ENCODE measurements at regions not wholly inside any gene's neighbourhood (a gene's known extent, or its start where the extent isn't known, plus 50 kb on each side); places are given as distances from the start of the nearest gene placed in this dataset.
A peak's percentile ranks its signal among the peaks of the same experiment; 100 is the strongest.

DNA sequence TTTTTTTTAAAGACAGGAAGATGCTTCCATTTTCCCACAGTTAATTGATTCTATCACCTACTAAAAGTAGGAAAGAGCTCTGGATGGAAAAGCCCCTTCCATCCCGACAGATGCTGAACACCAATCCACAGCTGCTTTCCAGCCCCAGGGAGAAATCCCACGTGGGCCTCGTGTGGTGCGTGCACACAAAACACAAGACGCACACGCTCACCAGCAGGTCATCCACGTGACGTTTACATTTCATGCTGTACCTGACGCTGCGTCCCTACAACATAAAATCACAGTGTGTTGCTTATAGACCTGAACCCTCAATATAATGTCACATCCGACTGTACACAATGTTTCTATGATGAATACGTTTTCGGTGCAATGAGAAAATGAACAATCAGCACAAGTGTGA is 50.2 kb upstream of the DACT2 start:
- Histone ChIP-seq H3K4me2 (ENCODE audit: extremely low read depth, insufficient read depth, low read length) (no peak overlapping the region), H2AFZ (ENCODE audit: low read length) (no peak overlapping the region), H3K9ac (ENCODE audit: insufficient read depth, low read length) (no peak overlapping the region), H3K27ac (ENCODE audit: insufficient read depth, low read length) (no peak overlapping the region), H3K9me3 (ENCODE audit: control insufficient read depth, insufficient read depth, low read depth, low read length) (no peaks in the 10 kb centered on the region), H3K36me3 (ENCODE audit: control insufficient read depth, insufficient read depth, low read length) (no peaks in the 10 kb centered on the region), H4K20me1 (ENCODE audit: control insufficient read depth, extremely low read depth, insufficient read depth, low read length) (no peaks in the 10 kb centered on the region), H3K4me3 (replicated peaks in 1 of 4; ENCODE audit: control extremely low read depth in 1 of 4, insufficient read depth in 1 of 4, low read depth in 3 of 4, low read length in 4 of 4) (no peak overlapping the region), H3K27me3 (ENCODE audit: control insufficient read depth, insufficient read depth, low read length) (no peaks in the 10 kb centered on the region), H3K79me2 (ENCODE audit: control insufficient read depth, insufficient read depth, low read length) (no peaks in the 10 kb centered on the region), H3K4me1 (ENCODE audit: control insufficient read depth, extremely low read depth, insufficient read depth, low read length) (no peaks in the 10 kb centered on the region)
- no peak for TF ChIP-seq EZH2 (IDR thresholded peaks at IDR 0.05; ENCODE audit: low read length, missing control alignments)
- DNase-seq (ENCODE audit: low read depth in 2 of 2), result no peak

DNA sequence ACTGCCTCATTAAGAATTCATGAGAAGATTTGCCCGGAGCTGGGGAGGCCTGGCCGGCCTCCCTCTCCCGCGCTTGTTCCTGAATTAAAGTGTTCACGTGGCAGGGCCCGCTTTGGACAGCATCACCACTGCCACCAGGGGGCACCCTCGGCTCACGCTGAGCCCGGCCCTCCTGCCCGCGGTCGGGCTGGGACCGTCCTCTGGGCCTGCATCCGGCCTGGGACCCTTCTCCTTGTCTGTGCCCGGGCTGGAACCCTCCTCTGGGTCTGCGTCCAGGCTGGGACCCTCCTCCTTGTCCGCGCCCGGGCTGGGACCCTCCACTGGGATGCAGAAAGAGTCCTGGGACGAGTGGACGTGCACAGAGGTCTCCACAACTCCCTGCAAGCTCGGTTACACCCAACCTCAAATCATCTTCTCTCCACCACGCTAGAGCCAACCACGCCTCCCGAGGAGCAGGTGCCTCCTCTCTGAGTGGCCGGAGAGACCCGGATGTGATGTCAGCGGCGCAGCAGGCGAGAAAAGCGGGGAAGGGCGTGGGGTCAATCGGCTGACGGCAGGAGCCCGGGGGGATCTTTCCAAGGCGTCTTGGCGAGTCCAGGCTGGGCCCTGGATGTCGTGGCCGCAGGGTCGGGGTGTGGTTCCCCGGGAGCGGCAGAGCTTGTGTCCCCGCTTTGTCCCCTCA is 50.9 kb upstream of the DACT2 start:
- Histone ChIP-seq H3K4me3 (replicated peaks in 1 of 4; ENCODE audit: control extremely low read depth in 1 of 4, insufficient read depth in 1 of 4, low read depth in 3 of 4, low read length in 4 of 4) (no peak overlapping the region), H3K27ac (ENCODE audit: insufficient read depth, low read length) (no peak overlapping the region), H3K27me3 (ENCODE audit: control insufficient read depth, insufficient read depth, low read length) (no peaks in the 10 kb centered on the region), H3K9me3 (ENCODE audit: control insufficient read depth, insufficient read depth, low read depth, low read length) (no peaks in the 10 kb centered on the region), H3K36me3 (ENCODE audit: control insufficient read depth, insufficient read depth, low read length) (no peaks in the 10 kb centered on the region), H4K20me1 (ENCODE audit: control insufficient read depth, extremely low read depth, insufficient read depth, low read length) (no peaks in the 10 kb centered on the region), H3K4me1 (ENCODE audit: control insufficient read depth, extremely low read depth, insufficient read depth, low read length) (no peaks in the 10 kb centered on the region), H2AFZ (ENCODE audit: low read length) (no peak overlapping the region), H3K4me2 (ENCODE audit: extremely low read depth, insufficient read depth, low read length) (no peak overlapping the region), H3K9ac (ENCODE audit: insufficient read depth, low read length) (no peak overlapping the region), H3K79me2 (ENCODE audit: control insufficient read depth, insufficient read depth, low read length) (no peaks in the 10 kb centered on the region)
- no peak for TF ChIP-seq EZH2 (IDR thresholded peaks at IDR 0.05; ENCODE audit: low read length, missing control alignments)
- TF ChIP-seq, protein P1, sequence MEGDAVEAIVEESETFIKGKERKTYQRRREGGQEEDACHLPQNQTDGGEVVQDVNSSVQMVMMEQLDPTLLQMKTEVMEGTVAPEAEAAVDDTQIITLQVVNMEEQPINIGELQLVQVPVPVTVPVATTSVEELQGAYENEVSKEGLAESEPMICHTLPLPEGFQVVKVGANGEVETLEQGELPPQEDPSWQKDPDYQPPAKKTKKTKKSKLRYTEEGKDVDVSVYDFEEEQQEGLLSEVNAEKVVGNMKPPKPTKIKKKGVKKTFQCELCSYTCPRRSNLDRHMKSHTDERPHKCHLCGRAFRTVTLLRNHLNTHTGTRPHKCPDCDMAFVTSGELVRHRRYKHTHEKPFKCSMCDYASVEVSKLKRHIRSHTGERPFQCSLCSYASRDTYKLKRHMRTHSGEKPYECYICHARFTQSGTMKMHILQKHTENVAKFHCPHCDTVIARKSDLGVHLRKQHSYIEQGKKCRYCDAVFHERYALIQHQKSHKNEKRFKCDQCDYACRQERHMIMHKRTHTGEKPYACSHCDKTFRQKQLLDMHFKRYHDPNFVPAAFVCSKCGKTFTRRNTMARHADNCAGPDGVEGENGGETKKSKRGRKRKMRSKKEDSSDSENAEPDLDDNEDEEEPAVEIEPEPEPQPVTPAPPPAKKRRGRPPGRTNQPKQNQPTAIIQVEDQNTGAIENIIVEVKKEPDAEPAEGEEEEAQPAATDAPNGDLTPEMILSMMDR (conservative IDR thresholded peaks at IDR 0.05 in 1 of 2, IDR thresholded peaks at IDR 0.05 in 1 of 2; ENCODE audit: low read depth in 1 of 2, low read length in 2 of 2), result peak in 1 of 2 donors; percentile 23
- no peak for DNase-seq (ENCODE audit: low read depth in 2 of 2)

DNA sequence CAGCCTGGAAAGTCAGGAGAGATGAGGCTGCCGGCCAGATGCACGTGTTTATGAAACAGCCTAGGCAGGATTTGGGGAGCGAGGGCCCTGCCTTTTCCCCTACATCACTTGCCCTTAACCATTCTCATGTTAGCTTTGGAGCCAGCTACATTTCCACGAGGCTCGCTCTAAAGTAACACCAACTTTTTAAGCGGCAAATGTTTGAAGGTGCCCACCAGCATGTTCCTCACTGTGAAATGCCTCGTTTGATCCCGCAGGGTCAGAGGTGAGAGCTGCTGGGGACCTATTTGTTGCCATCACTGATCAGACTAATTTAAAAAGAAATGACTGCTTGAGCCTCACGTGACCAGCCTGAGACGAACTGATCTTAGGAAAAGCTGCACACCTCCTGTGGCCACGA is 51.6 kb upstream of the DACT2 start:
- Histone ChIP-seq H3K4me1 (ENCODE audit: control insufficient read depth, extremely low read depth, insufficient read depth, low read length) (no peaks in the 10 kb centered on the region), H3K36me3 (ENCODE audit: control insufficient read depth, insufficient read depth, low read length) (no peaks in the 10 kb centered on the region), H3K27me3 (ENCODE audit: control insufficient read depth, insufficient read depth, low read length) (no peaks in the 10 kb centered on the region), H2AFZ (ENCODE audit: low read length) (no peak overlapping the region), H3K9ac (ENCODE audit: insufficient read depth, low read length) (no peak overlapping the region), H4K20me1 (ENCODE audit: control insufficient read depth, extremely low read depth, insufficient read depth, low read length) (no peaks in the 10 kb centered on the region), H3K27ac (ENCODE audit: insufficient read depth, low read length) (no peak overlapping the region), H3K4me2 (ENCODE audit: extremely low read depth, insufficient read depth, low read length) (no peak overlapping the region), H3K9me3 (ENCODE audit: control insufficient read depth, insufficient read depth, low read depth, low read length) (no peaks in the 10 kb centered on the region), H3K79me2 (ENCODE audit: control insufficient read depth, insufficient read depth, low read length) (no peaks in the 10 kb centered on the region), H3K4me3 (replicated peaks in 1 of 4; ENCODE audit: control extremely low read depth in 1 of 4, insufficient read depth in 1 of 4, low read depth in 3 of 4, low read length in 4 of 4) (no peak overlapping the region)
- DNase-seq (ENCODE audit: low read depth in 2 of 2), result no peak
- TF ChIP-seq, protein P1 (conservative IDR thresholded peaks at IDR 0.05 in 1 of 2, IDR thresholded peaks at IDR 0.05 in 1 of 2; ENCODE audit: low read depth in 1 of 2, low read length in 2 of 2), result no peak
- TF ChIP-seq EZH2 (IDR thresholded peaks at IDR 0.05; ENCODE audit: low read length, missing control alignments), result no peak
